ENCODE measurements at regions not wholly inside any gene's neighbourhood (a gene's known extent, or its start where the extent isn't known, plus 50 kb on each side); places are given as distances from the start of the nearest gene placed in this dataset.

GRCh38 chr17:13204607-13205237 is 186.9 kb upstream of the ELAC2 start:
- TF ChIP-seq CTCF (IDR thresholded peaks at IDR 0.05) (no peak), EP300 (IDR thresholded peaks at IDR 0.05) (no peak)
